ENCODE measurements at regions not wholly inside any gene's neighbourhood (a gene's known extent, or its start where the extent isn't known, plus 50 kb on each side); places are given as distances from the start of the nearest gene placed in this dataset.
A peak's percentile ranks its signal among the peaks of the same experiment; 100 is the strongest.

DNA sequence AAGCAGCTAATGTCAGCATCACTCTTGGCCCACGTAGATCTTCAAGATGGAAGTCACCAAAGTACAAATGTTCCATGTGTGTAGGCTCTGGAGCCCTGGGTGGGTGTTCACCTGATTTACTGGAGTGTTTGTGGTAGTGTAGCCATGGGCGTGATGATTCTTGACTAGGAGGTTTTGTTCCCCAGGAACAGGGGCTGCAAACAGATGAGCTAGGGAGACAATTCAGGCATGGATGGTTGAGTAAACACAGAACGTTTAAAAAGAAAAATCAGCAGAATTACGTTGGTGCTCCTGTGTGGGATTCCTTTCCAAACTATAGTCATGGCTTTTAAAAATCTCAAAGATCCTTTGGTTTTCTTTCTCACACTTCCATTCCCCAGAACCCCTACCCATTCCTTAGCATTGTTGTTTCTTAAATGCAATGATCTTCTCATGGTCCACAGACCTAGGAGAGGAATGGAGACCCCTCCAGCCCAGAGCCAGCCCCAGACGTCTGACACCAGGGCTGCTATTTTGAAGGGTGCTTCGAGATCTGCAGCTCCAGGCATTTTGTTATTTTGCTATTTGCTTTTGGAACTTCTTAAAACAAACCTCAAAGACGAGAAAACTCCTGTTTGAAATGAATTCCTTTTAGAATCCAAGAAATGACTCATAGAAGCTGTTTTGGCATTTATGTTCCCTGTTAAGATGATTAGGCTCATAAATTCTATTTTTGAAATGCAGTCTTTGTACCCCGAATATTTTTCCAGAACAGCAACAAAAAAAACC lies 115.1 kb downstream of the ETS2 start:
- no peak overlapping the region for H3K9ac ChIP-seq (ENCODE audit: low read depth in 1 of 2, low read length in 2 of 2)
- H3K4me1 ChIP-seq (ENCODE audit: control insufficient read depth in 4 of 4, insufficient read depth in 4 of 4, low read length in 3 of 4): peaks cover 0 to 10% (median 3%) of the 10 kb centered on the region in 4 donors
- no peaks in the 10 kb centered on the region for H3K9me3 ChIP-seq (ENCODE audit: control insufficient read depth in 4 of 4, low read length in 3 of 4)
- no peak overlapping the region for H3K27ac ChIP-seq (ENCODE audit: low read depth in 1 of 2, low read length in 2 of 2)
- H3K4me3 ChIP-seq (ENCODE audit: low read depth in 1 of 3, low read length in 3 of 3): no peak overlapping the region
- no peaks in the 10 kb centered on the region for H3K27me3 ChIP-seq (ENCODE audit: control insufficient read depth in 4 of 4, insufficient read depth in 4 of 4, low read length in 3 of 4)
- no peaks in the 10 kb centered on the region for H3K36me3 ChIP-seq (ENCODE audit: control insufficient read depth in 4 of 4, insufficient read depth in 3 of 4, low read depth in 1 of 4, low read length in 3 of 4)
- peak; percentile 20 to 40 for TF ChIP-seq JUND (IDR thresholded peaks at IDR 0.05)
- no peak for TF ChIP-seq GABPA (IDR thresholded peaks at IDR 0.05 in 1 of 2, conservative IDR thresholded peaks at IDR 0.05 in 1 of 2)
- no peak for DNase-seq (ENCODE audit: low spot score)
- 65% methylated on average over 8 of the region's 8 CpGs for WGBS

DNA sequence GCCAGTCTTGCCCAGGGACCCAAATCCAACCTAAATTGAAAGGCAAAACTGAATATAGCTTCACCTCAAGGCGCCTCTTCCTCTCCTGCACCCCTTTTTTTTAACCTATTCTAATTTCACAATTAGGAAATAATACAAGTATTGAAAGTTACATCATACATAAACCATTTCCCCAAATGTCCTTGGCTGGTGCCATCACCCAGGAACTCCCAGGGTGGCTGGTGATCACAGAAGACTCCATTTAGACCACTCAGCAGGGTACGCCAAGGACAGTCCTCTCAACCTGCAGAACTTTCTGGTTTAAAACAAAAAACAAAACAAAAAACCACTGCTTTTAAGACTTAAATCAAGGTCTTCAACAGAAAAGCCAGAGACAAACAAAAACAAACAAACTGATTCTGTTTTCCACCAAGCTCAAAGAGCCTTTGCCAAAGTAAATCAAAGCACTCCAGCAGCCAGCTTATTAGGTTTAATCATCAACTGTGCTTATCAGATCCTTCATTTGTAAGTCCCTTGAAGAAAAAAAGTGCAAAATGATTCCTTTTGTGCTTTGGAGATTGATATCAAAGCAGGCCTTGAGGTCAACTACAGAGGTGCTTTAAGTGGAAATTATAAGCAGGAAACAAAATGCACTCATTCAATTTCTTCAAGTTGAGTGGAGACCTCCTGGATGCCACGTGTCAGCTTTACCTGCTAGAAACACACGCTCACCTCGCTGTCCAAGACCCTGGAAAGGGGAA lies 113.0 kb downstream of the ETS2 start:
- 40% methylated on average over 5 of the region's 5 CpGs for WGBS
- no peaks in the 10 kb centered on the region for H3K9me3 ChIP-seq (ENCODE audit: control insufficient read depth in 4 of 4, low read length in 3 of 4)
- TF ChIP-seq JUND (IDR thresholded peaks at IDR 0.05) (peak in 1 of 2 donors; percentile 49), HNF4A (conservative IDR thresholded peaks at IDR 0.05) (peak in 1 of 2 donors; percentile 55), YY1 (IDR thresholded peaks at IDR 0.05) (peak; percentile 66), GABPA (IDR thresholded peaks at IDR 0.05 in 1 of 2, conservative IDR thresholded peaks at IDR 0.05 in 1 of 2) (peak in 1 of 2 donors; percentile 38), TAF1 (conservative IDR thresholded peaks at IDR 0.05) (no peak), NR2F2 (IDR thresholded peaks at IDR 0.05) (no peak), RAD21 (IDR thresholded peaks at IDR 0.05) (peak in 1 of 2 donors; percentile 37), SP1 (IDR thresholded peaks at IDR 0.05) (peak; percentile 42), HNF4G (IDR thresholded peaks at IDR 0.05) (no peak), RXRA (IDR thresholded peaks at IDR 0.05) (peak; percentile 30 to 66), FOXA2 (IDR thresholded peaks at IDR 0.05) (peak; percentile 7), FOXA1 (IDR thresholded peaks at IDR 0.05) (no peak), EGR1 (IDR thresholded peaks at IDR 0.05; ENCODE audit: low read depth in 2 of 2) (peak in 1 of 2 donors; percentile 35)
- TF ChIP-seq, protein P1, sequence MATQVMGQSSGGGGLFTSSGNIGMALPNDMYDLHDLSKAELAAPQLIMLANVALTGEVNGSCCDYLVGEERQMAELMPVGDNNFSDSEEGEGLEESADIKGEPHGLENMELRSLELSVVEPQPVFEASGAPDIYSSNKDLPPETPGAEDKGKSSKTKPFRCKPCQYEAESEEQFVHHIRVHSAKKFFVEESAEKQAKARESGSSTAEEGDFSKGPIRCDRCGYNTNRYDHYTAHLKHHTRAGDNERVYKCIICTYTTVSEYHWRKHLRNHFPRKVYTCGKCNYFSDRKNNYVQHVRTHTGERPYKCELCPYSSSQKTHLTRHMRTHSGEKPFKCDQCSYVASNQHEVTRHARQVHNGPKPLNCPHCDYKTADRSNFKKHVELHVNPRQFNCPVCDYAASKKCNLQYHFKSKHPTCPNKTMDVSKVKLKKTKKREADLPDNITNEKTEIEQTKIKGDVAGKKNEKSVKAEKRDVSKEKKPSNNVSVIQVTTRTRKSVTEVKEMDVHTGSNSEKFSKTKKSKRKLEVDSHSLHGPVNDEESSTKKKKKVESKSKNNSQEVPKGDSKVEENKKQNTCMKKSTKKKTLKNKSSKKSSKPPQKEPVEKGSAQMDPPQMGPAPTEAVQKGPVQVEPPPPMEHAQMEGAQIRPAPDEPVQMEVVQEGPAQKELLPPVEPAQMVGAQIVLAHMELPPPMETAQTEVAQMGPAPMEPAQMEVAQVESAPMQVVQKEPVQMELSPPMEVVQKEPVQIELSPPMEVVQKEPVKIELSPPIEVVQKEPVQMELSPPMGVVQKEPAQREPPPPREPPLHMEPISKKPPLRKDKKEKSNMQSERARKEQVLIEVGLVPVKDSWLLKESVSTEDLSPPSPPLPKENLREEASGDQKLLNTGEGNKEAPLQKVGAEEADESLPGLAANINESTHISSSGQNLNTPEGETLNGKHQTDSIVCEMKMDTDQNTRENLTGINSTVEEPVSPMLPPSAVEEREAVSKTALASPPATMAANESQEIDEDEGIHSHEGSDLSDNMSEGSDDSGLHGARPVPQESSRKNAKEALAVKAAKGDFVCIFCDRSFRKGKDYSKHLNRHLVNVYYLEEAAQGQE (IDR thresholded peaks at IDR 0.05): peak; percentile 21
- TF ChIP-seq, protein P2, sequence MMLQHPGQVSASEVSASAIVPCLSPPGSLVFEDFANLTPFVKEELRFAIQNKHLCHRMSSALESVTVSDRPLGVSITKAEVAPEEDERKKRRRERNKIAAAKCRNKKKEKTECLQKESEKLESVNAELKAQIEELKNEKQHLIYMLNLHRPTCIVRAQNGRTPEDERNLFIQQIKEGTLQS (IDR thresholded peaks at IDR 0.05): no peak
- TF ChIP-seq, protein P3, sequence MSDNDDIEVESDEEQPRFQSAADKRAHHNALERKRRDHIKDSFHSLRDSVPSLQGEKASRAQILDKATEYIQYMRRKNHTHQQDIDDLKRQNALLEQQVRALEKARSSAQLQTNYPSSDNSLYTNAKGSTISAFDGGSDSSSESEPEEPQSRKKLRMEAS (IDR thresholded peaks at IDR 0.05): no peak
- TF ChIP-seq, protein P4, sequence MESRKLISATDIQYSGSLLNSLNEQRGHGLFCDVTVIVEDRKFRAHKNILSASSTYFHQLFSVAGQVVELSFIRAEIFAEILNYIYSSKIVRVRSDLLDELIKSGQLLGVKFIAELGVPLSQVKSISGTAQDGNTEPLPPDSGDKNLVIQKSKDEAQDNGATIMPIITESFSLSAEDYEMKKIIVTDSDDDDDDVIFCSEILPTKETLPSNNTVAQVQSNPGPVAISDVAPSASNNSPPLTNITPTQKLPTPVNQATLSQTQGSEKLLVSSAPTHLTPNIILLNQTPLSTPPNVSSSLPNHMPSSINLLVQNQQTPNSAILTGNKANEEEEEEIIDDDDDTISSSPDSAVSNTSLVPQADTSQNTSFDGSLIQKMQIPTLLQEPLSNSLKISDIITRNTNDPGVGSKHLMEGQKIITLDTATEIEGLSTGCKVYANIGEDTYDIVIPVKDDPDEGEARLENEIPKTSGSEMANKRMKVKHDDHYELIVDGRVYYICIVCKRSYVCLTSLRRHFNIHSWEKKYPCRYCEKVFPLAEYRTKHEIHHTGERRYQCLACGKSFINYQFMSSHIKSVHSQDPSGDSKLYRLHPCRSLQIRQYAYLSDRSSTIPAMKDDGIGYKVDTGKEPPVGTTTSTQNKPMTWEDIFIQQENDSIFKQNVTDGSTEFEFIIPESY (IDR thresholded peaks at IDR 0.05): no peak
- TF ChIP-seq, protein P5, sequence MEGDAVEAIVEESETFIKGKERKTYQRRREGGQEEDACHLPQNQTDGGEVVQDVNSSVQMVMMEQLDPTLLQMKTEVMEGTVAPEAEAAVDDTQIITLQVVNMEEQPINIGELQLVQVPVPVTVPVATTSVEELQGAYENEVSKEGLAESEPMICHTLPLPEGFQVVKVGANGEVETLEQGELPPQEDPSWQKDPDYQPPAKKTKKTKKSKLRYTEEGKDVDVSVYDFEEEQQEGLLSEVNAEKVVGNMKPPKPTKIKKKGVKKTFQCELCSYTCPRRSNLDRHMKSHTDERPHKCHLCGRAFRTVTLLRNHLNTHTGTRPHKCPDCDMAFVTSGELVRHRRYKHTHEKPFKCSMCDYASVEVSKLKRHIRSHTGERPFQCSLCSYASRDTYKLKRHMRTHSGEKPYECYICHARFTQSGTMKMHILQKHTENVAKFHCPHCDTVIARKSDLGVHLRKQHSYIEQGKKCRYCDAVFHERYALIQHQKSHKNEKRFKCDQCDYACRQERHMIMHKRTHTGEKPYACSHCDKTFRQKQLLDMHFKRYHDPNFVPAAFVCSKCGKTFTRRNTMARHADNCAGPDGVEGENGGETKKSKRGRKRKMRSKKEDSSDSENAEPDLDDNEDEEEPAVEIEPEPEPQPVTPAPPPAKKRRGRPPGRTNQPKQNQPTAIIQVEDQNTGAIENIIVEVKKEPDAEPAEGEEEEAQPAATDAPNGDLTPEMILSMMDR (IDR thresholded peaks at IDR 0.05; ENCODE audit: low read depth, low read length, missing input control): no peak
- no peak overlapping the region for H3K4me3 ChIP-seq (ENCODE audit: low read depth in 1 of 3, low read length in 3 of 3)
- peak overlapping the region in 1 of 2 donors; percentile 36 for H3K9ac ChIP-seq (ENCODE audit: low read depth in 1 of 2, low read length in 2 of 2)
- no peak for DNase-seq (ENCODE audit: low spot score)
- H3K27ac ChIP-seq (ENCODE audit: low read depth in 1 of 2, low read length in 2 of 2): peak overlapping the region; percentile 71 to 72
- H3K36me3 ChIP-seq (ENCODE audit: control insufficient read depth in 4 of 4, insufficient read depth in 3 of 4, low read depth in 1 of 4, low read length in 3 of 4): no peaks in the 10 kb centered on the region
- H3K4me1 ChIP-seq (ENCODE audit: control insufficient read depth in 4 of 4, insufficient read depth in 4 of 4, low read length in 3 of 4): peaks cover 0 to 22% (median 13%) of the 10 kb centered on the region in 4 donors
- no peaks in the 10 kb centered on the region for H3K27me3 ChIP-seq (ENCODE audit: control insufficient read depth in 4 of 4, insufficient read depth in 4 of 4, low read length in 3 of 4)
